ENCODE measurements at regions not wholly inside any gene's neighbourhood (a gene's known extent, or its start where the extent isn't known, plus 50 kb on each side); places are given as distances from the start of the nearest gene placed in this dataset.

DNA sequence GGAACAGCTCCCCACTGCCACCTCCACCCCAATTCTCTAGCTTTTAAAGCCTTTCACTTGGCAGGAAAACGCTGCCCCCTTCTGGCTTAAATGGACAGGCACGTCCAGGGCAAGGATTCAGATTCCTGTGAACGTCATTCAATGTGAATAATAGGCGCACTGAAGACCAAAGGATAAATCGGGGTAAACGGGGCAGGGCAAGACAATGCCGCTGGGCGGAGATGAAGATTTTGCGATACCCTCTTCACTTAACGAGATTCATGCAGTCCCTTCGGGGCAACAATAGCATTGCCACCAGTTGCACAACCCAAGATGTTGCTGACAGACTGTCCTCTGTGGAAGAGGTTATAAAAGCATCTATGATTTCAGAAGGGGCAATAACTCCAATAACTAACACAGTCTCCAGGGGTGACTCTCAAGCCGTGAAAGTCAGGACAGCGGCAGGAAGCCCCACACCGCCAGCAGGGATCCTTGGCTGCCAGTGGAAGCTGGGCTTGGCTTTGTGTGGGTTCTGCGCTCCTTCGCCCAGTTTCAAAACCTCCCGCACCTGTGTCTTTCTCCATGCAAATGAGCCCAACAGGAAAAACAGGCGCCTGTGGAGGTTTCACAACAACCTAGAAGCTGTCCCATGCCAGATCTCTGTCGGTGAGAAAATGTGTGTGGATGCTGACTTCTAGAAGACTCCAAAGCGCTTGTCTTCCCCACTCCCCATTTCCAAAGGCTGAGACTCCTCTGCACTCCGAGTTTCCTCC, 291.8 kb downstream of the BMP7 start:
- H3K14ac ChIP-seq (ENCODE audit: low read length), result no peak overlapping the region
- H2BK5ac ChIP-seq (ENCODE audit: low read depth, low read length, poor library complexity), result no peak overlapping the region
- H2AK5ac ChIP-seq (ENCODE audit: low read length), result no peak overlapping the region
- no peak overlapping the region for H2AFZ ChIP-seq (ENCODE audit: insufficient read depth, low read length, poor library complexity)
- no peak overlapping the region for H4K8ac ChIP-seq (ENCODE audit: low read depth, low read length)
- no peak overlapping the region for H3K4ac ChIP-seq (ENCODE audit: low read depth, low read length)
- peak overlapping the region; percentile 6 for H3K4me2 ChIP-seq (ENCODE audit: low read length)
- no peak overlapping the region for H4K12ac ChIP-seq (ENCODE audit: low read depth, low read length)
- no peak overlapping the region for H3K27ac ChIP-seq (ENCODE audit: low read depth, low read length)
- H3K9me3 ChIP-seq (ENCODE audit: insufficient read depth, low read depth, low read length), result no peaks in the 10 kb centered on the region
- no peak overlapping the region for H3K18ac ChIP-seq (ENCODE audit: low read length)
- WGBS (ENCODE audit: extremely low coverage, insufficient coverage, insufficient read length), result no CpG with 5 or more reads among the region's 21 CpGs
- H3K4me3 ChIP-seq (ENCODE audit: low read depth, low read length), result no peak overlapping the region
- H2BK120ac ChIP-seq (ENCODE audit: insufficient read depth, low read length, poor library complexity), result no peak overlapping the region
- H3K36me3 ChIP-seq (ENCODE audit: control insufficient read depth in 1 of 2, insufficient read depth in 2 of 2, low read length in 2 of 2), result no peaks in the 10 kb centered on the region
- DNase-seq, result peak; percentile 94 to 97
- H3K4me1 ChIP-seq (ENCODE audit: control insufficient read depth in 1 of 2, insufficient read depth in 2 of 2, low read length in 2 of 2), result peaks cover 4% of the 10 kb centered on the region in 2 experiments
- no peaks in the 10 kb centered on the region for H3K27me3 ChIP-seq (ENCODE audit: insufficient read depth, low read length)
- H3K9ac ChIP-seq (ENCODE audit: low read length), result no peak overlapping the region
- H4K91ac ChIP-seq (ENCODE audit: low read depth, low read length), result no peak overlapping the region
- no peaks in the 10 kb centered on the region for H3K79me1 ChIP-seq (ENCODE audit: low read length)
- H2BK12ac ChIP-seq (ENCODE audit: low read length), result no peak overlapping the region
- H3K79me2 ChIP-seq (ENCODE audit: control insufficient read depth, insufficient read depth, low read length, poor library complexity), result no peaks in the 10 kb centered on the region
- H3K23ac ChIP-seq (ENCODE audit: low read length), result no peak overlapping the region

DNA sequence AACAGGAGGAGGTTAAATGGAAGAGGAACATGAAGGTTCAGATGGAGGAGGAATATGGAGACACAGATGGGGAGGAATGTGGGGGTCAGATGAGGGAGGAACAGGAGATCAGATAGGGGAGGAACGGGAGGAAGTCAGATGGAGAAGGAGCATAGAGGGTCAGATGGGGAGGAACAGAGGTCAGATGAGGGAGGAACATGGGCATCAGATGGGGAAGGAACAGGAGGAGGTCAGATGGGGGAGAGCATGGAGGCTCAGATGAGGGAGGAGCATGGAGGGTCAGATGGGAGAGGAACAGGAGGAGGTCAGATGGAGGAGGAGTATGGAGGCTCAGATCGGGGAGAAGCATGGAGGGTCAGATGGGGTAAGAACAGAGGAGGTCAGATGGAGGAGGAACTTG, 290.6 kb downstream of the BMP7 start:
- Histone ChIP-seq H3K9me3 (ENCODE audit: insufficient read depth, low read depth, low read length) (no peaks in the 10 kb centered on the region), H3K14ac (ENCODE audit: low read length) (no peak overlapping the region), H3K23ac (ENCODE audit: low read length) (no peak overlapping the region), H4K8ac (ENCODE audit: low read depth, low read length) (no peak overlapping the region), H3K79me1 (ENCODE audit: low read length) (no peaks in the 10 kb centered on the region), H3K27ac (ENCODE audit: low read depth, low read length) (no peak overlapping the region), H3K4me2 (ENCODE audit: low read length) (no peak overlapping the region), H2AFZ (ENCODE audit: insufficient read depth, low read length, poor library complexity) (no peak overlapping the region), H3K27me3 (ENCODE audit: insufficient read depth, low read length) (no peaks in the 10 kb centered on the region), H3K36me3 (ENCODE audit: control insufficient read depth in 1 of 2, insufficient read depth in 2 of 2, low read length in 2 of 2) (no peaks in the 10 kb centered on the region), H3K4me1 (ENCODE audit: control insufficient read depth in 1 of 2, insufficient read depth in 2 of 2, low read length in 2 of 2) (peaks cover 4% of the 10 kb centered on the region in 2 experiments), H2AK5ac (ENCODE audit: low read length) (no peak overlapping the region), H3K9ac (ENCODE audit: low read length) (no peak overlapping the region), H3K4me3 (ENCODE audit: low read depth, low read length) (no peak overlapping the region), H2BK5ac (ENCODE audit: low read depth, low read length, poor library complexity) (no peak overlapping the region), H3K4ac (ENCODE audit: low read depth, low read length) (no peak overlapping the region), H4K12ac (ENCODE audit: low read depth, low read length) (no peak overlapping the region), H3K79me2 (ENCODE audit: control insufficient read depth, insufficient read depth, low read length, poor library complexity) (no peaks in the 10 kb centered on the region), H2BK12ac (ENCODE audit: low read length) (no peak overlapping the region), H4K91ac (ENCODE audit: low read depth, low read length) (no peak overlapping the region), H3K18ac (ENCODE audit: low read length) (no peak overlapping the region), H2BK120ac (ENCODE audit: insufficient read depth, low read length, poor library complexity) (no peak overlapping the region)
- no peak for DNase-seq
- WGBS (ENCODE audit: extremely low coverage, insufficient coverage, insufficient read length), result no CpG with 5 or more reads among the region's 2 CpGs

- no peaks in the 10 kb centered on the region for H3K79me2 ChIP-seq (ENCODE audit: control insufficient read depth, insufficient read depth, low read length, poor library complexity)
- WGBS (ENCODE audit: extremely low coverage, insufficient coverage, insufficient read length), result no CpG with 5 or more reads among the region's 10 CpGs
These were observed 290.1 kb downstream of the BMP7 start for GRCh38 chr20:56976336-56976735.

GRCh38 chr20:56978475-56978874, 288.0 kb downstream of the BMP7 start:
- no peak for DNase-seq
- Histone ChIP-seq H3K27me3 (ENCODE audit: insufficient read depth, low read length) (no peaks in the 10 kb centered on the region), H3K14ac (ENCODE audit: low read length) (no peak overlapping the region), H2BK120ac (ENCODE audit: insufficient read depth, low read length, poor library complexity) (no peak overlapping the region), H3K4me2 (ENCODE audit: low read length) (no peak overlapping the region), H3K4me1 (ENCODE audit: control insufficient read depth in 1 of 2, insufficient read depth in 2 of 2, low read length in 2 of 2) (peaks cover 4 to 6% of the 10 kb centered on the region in 2 experiments), H4K91ac (ENCODE audit: low read depth, low read length) (no peak overlapping the region), H2BK5ac (ENCODE audit: low read depth, low read length, poor library complexity) (no peak overlapping the region), H2AK5ac (ENCODE audit: low read length) (no peak overlapping the region), H3K4ac (ENCODE audit: low read depth, low read length) (no peak overlapping the region), H2BK12ac (ENCODE audit: low read length) (no peak overlapping the region), H4K8ac (ENCODE audit: low read depth, low read length) (no peak overlapping the region), H3K36me3 (ENCODE audit: control insufficient read depth in 1 of 2, insufficient read depth in 2 of 2, low read length in 2 of 2) (no peaks in the 10 kb centered on the region), H4K12ac (ENCODE audit: low read depth, low read length) (no peak overlapping the region), H2AFZ (ENCODE audit: insufficient read depth, low read length, poor library complexity) (no peak overlapping the region), H3K23ac (ENCODE audit: low read length) (no peak overlapping the region), H3K79me2 (ENCODE audit: control insufficient read depth, insufficient read depth, low read length, poor library complexity) (no peaks in the 10 kb centered on the region), H3K79me1 (ENCODE audit: low read length) (no peaks in the 10 kb centered on the region), H3K18ac (ENCODE audit: low read length) (no peak overlapping the region), H3K27ac (ENCODE audit: low read depth, low read length) (no peak overlapping the region), H3K4me3 (ENCODE audit: low read depth, low read length) (no peak overlapping the region), H3K9me3 (ENCODE audit: insufficient read depth, low read depth, low read length) (peaks cover 2% of the 10 kb centered on the region), H3K9ac (ENCODE audit: low read length) (no peak overlapping the region)
- no CpG with 5 or more reads among the region's 13 CpGs for WGBS (ENCODE audit: extremely low coverage, insufficient coverage, insufficient read length)

More at GRCh38 chr20:56976336-56976735, 290.1 kb downstream of the BMP7 start:
- H3K27ac ChIP-seq (ENCODE audit: low read depth, low read length), result no peak overlapping the region
- no peak for DNase-seq
- H3K4me1 ChIP-seq (ENCODE audit: control insufficient read depth in 1 of 2, insufficient read depth in 2 of 2, low read length in 2 of 2), result peaks cover 4 to 6% of the 10 kb centered on the region in 2 experiments
- no peak overlapping the region for H4K12ac ChIP-seq (ENCODE audit: low read depth, low read length)
- H3K79me1 ChIP-seq (ENCODE audit: low read length), result no peaks in the 10 kb centered on the region
- H4K91ac ChIP-seq (ENCODE audit: low read depth, low read length), result no peak overlapping the region
- no peaks in the 10 kb centered on the region for H3K36me3 ChIP-seq (ENCODE audit: control insufficient read depth in 1 of 2, insufficient read depth in 2 of 2, low read length in 2 of 2)
- no peak overlapping the region for H3K23ac ChIP-seq (ENCODE audit: low read length)
- no peak overlapping the region for H4K8ac ChIP-seq (ENCODE audit: low read depth, low read length)
- H3K4me3 ChIP-seq (ENCODE audit: low read depth, low read length), result no peak overlapping the region
- no peak overlapping the region for H3K9ac ChIP-seq (ENCODE audit: low read length)
- no peak overlapping the region for H3K4me2 ChIP-seq (ENCODE audit: low read length)
- no peaks in the 10 kb centered on the region for H3K27me3 ChIP-seq (ENCODE audit: insufficient read depth, low read length)
- H3K18ac ChIP-seq (ENCODE audit: low read length), result no peak overlapping the region
- no peaks in the 10 kb centered on the region for H3K9me3 ChIP-seq (ENCODE audit: insufficient read depth, low read depth, low read length)
- no peak overlapping the region for H2BK12ac ChIP-seq (ENCODE audit: low read length)
- H3K4ac ChIP-seq (ENCODE audit: low read depth, low read length), result no peak overlapping the region
- H2BK5ac ChIP-seq (ENCODE audit: low read depth, low read length, poor library complexity), result no peak overlapping the region
- no peak overlapping the region for H2BK120ac ChIP-seq (ENCODE audit: insufficient read depth, low read length, poor library complexity)
- no peak overlapping the region for H2AFZ ChIP-seq (ENCODE audit: insufficient read depth, low read length, poor library complexity)
- H3K14ac ChIP-seq (ENCODE audit: low read length), result no peak overlapping the region
- no peak overlapping the region for H2AK5ac ChIP-seq (ENCODE audit: low read length)
